ENCODE measurements at regions not wholly inside any gene's neighbourhood (a gene's known extent, or its start where the extent isn't known, plus 50 kb on each side); places are given as distances from the start of the nearest gene placed in this dataset.

DNA sequence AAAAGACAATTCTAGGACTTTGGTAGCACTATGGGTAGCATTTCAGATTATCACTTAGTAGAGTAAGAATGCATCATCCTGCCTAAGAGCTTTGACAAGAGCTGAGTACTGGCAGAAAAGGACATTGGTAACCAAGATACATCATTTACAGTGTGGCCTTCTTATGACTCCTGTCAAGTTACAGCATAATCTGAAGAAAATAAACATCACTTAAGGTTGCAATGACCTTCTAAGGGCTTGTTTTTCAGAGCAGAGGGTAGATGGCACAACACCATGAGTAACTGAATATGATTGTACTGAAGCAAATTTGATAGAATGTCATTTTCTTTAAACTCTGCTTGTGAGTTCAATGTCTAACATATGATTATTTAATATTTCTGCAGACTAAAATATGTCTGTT lies 822.6 kb downstream of the TBC1D32 start:
- Histone ChIP-seq H3K9me3 (ENCODE audit: control insufficient read depth, insufficient read depth, low read depth, low read length) (no peaks in the 10 kb centered on the region; the same call in 1 of the 2 replicates), H3K4me1 (ENCODE audit: control insufficient read depth, insufficient read depth, low read length) (no peaks in the 10 kb centered on the region), H3K27me3 (ENCODE audit: control insufficient read depth, insufficient read depth, low read length) (no peaks in the 10 kb centered on the region), H3K27ac (ENCODE audit: low read length) (no peak overlapping the region), H3K4me3 (ENCODE audit: low read depth in 2 of 2, low read length in 2 of 2) (no peak overlapping the region), H3K36me3 (ENCODE audit: control insufficient read depth, insufficient read depth, low read length) (no peaks in the 10 kb centered on the region)
- DNase-seq (ENCODE audit: low read depth, low spot score) (no peak), ATAC-seq (no peak)
- ChIA-PET POLR2A (no interaction called here), CTCF (no interaction called here)
- no TSS peak for BruUV-seq (replicated peaks)
- TF ChIP-seq SIN3A (IDR thresholded peaks at IDR 0.05; ENCODE audit: borderline replicate concordance, insufficient read depth, low read depth, low read length) (no peak), POLR2AphosphoS5 (IDR thresholded peaks at IDR 0.05; ENCODE audit: low read depth, low read length) (no peak), TCF7L2 (IDR thresholded peaks at IDR 0.05; ENCODE audit: low read depth, low read length) (no peak)
- TF ChIP-seq, protein P1, sequence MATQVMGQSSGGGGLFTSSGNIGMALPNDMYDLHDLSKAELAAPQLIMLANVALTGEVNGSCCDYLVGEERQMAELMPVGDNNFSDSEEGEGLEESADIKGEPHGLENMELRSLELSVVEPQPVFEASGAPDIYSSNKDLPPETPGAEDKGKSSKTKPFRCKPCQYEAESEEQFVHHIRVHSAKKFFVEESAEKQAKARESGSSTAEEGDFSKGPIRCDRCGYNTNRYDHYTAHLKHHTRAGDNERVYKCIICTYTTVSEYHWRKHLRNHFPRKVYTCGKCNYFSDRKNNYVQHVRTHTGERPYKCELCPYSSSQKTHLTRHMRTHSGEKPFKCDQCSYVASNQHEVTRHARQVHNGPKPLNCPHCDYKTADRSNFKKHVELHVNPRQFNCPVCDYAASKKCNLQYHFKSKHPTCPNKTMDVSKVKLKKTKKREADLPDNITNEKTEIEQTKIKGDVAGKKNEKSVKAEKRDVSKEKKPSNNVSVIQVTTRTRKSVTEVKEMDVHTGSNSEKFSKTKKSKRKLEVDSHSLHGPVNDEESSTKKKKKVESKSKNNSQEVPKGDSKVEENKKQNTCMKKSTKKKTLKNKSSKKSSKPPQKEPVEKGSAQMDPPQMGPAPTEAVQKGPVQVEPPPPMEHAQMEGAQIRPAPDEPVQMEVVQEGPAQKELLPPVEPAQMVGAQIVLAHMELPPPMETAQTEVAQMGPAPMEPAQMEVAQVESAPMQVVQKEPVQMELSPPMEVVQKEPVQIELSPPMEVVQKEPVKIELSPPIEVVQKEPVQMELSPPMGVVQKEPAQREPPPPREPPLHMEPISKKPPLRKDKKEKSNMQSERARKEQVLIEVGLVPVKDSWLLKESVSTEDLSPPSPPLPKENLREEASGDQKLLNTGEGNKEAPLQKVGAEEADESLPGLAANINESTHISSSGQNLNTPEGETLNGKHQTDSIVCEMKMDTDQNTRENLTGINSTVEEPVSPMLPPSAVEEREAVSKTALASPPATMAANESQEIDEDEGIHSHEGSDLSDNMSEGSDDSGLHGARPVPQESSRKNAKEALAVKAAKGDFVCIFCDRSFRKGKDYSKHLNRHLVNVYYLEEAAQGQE (IDR thresholded peaks at IDR 0.05; ENCODE audit: insufficient read depth in 1 of 2, low read depth in 2 of 2, low read length in 1 of 2) = no peak
- TF ChIP-seq, protein P2, sequence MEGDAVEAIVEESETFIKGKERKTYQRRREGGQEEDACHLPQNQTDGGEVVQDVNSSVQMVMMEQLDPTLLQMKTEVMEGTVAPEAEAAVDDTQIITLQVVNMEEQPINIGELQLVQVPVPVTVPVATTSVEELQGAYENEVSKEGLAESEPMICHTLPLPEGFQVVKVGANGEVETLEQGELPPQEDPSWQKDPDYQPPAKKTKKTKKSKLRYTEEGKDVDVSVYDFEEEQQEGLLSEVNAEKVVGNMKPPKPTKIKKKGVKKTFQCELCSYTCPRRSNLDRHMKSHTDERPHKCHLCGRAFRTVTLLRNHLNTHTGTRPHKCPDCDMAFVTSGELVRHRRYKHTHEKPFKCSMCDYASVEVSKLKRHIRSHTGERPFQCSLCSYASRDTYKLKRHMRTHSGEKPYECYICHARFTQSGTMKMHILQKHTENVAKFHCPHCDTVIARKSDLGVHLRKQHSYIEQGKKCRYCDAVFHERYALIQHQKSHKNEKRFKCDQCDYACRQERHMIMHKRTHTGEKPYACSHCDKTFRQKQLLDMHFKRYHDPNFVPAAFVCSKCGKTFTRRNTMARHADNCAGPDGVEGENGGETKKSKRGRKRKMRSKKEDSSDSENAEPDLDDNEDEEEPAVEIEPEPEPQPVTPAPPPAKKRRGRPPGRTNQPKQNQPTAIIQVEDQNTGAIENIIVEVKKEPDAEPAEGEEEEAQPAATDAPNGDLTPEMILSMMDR (IDR thresholded peaks at IDR 0.05) = no peak
- in situ Hi-C loops (cut with HindIII; ENCODE audit: low pct_unique_long_range_greater_than_20kb, low sequenced_read_pairs) (no loop called here), intact Hi-C loops (cut with micrococcal nuclease; ENCODE audit: unreplicated experiment) (no loop called here)

DNA sequence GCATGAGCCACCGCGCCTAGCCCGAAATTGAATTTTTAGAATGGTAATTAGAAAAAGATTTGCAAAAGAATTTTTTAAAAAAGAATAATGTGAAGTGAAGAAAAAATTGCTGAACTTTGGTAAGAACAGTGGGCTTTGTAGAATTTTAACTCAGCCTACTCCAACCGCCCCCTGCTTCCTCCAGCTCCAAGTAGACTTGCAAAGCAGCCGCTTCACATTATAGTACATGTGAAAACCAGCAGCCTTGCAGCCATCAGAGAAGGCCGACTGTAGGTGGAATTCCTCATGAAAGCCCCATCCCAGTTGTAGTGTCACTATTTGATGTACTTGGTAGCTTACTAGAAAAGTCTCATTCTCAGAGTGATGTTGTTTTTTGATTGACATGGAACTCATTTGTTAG lies 835.6 kb downstream of the TBC1D32 start:
- no peak for TF ChIP-seq SIN3A (IDR thresholded peaks at IDR 0.05; ENCODE audit: borderline replicate concordance, insufficient read depth, low read depth, low read length)
- TF ChIP-seq TCF7L2 (IDR thresholded peaks at IDR 0.05; ENCODE audit: low read depth, low read length) = no peak
- no peak for TF ChIP-seq POLR2AphosphoS5 (IDR thresholded peaks at IDR 0.05; ENCODE audit: low read depth, low read length)
- TF ChIP-seq, protein P2 (IDR thresholded peaks at IDR 0.05) = no peak
- TF ChIP-seq, protein P1 (IDR thresholded peaks at IDR 0.05; ENCODE audit: insufficient read depth in 1 of 2, low read depth in 2 of 2, low read length in 1 of 2) = no peak
- H3K36me3 ChIP-seq (ENCODE audit: control insufficient read depth, insufficient read depth, low read length) = no peaks in the 10 kb centered on the region
- DNase-seq (ENCODE audit: low read depth, low spot score) (no peak), ATAC-seq (no peak)
- no TSS peak for BruUV-seq (replicated peaks)
- ChIA-PET POLR2A (no interaction called here), CTCF (no interaction called here)
- H3K27me3 ChIP-seq (ENCODE audit: control insufficient read depth, insufficient read depth, low read length) = no peaks in the 10 kb centered on the region
- H3K4me1 ChIP-seq (ENCODE audit: control insufficient read depth, insufficient read depth, low read length) = no peaks in the 10 kb centered on the region
- no peak overlapping the region for H3K27ac ChIP-seq (ENCODE audit: low read length)
- intact Hi-C loops (cut with micrococcal nuclease; ENCODE audit: unreplicated experiment) (no loop called here), in situ Hi-C loops (cut with HindIII; ENCODE audit: low pct_unique_long_range_greater_than_20kb, low sequenced_read_pairs) (no loop called here)
- 0 out of 2 replicates have a peak, but pooled peaks cover 1% of the 10 kb centered on the region for H3K9me3 ChIP-seq (ENCODE audit: control insufficient read depth, insufficient read depth, low read depth, low read length)
- H3K4me3 ChIP-seq (ENCODE audit: low read depth in 2 of 2, low read length in 2 of 2) = no peak overlapping the region
